ENCODE measurements at regions not wholly inside any gene's neighbourhood (a gene's known extent, or its start where the extent isn't known, plus 50 kb on each side); places are given as distances from the start of the nearest gene placed in this dataset.

GRCh38 chr7:11297126-11297625 is 323.5 kb downstream of the PHF14 start:
- DNase-seq = no peak

DNA sequence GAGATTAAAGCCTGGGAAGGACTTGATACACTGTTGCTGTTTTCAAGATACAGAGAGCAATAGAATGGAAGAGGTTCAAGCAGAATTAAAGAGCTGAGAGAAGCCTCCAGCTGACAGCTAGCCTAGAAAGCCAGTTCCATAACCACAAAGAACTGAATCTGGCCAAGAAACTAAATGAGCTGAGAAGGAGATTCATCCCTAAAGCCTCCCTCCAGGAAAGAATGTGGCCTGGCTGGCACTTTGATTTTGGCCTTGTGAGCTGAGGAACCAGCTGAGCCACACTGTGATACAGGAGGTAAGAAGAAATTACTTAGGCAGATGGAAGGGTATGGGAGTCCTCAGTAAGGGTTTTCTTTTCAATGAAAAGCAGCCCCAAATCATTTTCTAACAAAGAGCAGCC is 324.1 kb downstream of the PHF14 start:
- no peak for DNase-seq

- DNase-seq = no peak
Observed at GRCh38 chr7:11298220-11298619, 324.5 kb downstream of the PHF14 start.

DNA sequence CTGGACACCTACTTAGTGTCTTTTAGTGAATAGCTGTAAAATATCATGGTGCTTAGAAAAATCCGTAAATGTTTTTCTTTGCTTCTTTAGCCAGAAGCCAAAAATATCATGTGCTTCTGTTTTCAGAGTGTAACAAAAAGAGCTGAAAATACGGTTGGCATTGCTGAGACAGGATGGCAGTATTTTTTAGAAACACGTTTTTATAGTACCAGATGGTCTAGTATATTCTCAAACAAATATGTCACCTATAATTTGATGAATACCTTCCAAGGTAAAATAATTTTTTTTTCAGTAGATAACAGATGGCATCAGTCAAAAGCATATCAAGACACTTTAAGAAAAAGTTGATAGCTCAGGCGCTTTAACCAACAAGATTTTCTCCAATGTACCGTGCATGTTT is 326.6 kb downstream of the PHF14 start:
- DNase-seq = no peak

DNA sequence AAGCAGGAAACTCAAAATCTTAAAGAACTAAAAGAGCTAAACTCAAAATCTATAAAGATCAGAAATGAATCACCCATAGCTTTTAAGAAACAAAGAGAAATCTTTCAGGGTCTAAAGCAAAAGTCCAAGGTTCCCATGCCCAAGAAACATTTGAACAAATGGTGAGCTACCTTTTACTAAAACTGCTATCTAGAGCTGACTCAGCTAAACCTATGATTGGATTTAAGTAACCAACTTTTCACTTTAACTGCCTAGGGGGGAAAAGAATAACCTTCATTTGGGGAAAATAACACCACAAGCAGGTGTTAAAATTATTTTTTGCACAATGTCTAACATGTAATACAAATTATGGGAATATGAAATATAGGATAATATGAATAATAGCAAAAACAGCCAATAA is 328.4 kb downstream of the PHF14 start:
- DNase-seq = no peak

- DNase-seq = no peak
Observed at GRCh38 chr7:11313801-11314200, 340.1 kb downstream of the PHF14 start.

DNA sequence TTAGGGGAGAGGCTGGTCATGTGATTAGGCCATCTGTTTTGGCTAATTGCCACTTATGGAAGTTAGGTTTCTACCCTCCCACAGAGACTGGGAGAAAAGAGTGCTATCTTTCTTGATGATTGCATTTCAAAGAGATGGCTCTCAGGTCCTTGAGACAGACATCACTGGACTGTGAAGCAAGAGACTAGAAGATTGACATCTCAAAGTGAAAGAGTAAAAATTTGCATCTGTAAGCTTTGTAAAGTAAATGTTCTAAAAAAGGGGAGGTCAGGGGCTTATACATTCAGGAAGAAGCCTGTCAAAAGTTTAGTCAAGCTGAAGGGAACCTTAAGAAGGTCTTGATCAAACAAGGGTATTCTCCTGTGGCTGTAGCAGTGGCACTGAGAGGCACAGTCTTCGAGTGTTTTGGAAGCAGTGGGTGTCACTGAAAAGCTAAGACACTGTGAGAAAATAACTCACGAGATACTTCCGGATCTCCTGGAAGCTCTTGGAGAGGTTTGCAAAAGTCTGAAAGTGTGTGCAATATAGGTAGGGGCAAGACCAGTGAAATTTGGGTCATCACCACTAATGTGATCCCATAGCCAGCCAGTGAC is 342.1 kb downstream of the PHF14 start:
- no peak for DNase-seq

DNA sequence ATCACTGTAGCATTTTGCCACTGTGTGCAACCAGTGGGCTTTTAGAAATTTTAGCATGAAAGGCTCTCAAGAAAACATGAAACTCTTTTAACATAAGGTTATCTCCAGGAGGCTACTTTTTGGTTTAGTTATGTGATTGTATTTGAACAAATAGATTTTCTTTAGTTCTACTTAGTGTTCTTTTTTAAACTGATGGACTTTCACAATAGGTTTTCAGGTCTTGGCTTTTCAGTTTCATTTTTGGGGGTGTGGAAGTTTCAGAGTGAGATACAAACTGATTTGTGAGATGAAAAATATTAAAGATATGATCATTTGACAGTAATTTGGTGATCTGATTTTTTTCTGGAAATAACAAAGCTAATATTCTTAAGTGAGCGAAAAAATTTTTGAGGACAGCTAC is 344.1 kb downstream of the PHF14 start:
- DNase-seq = no peak

GRCh38 chr7:11319491-11320274 is 346.0 kb downstream of the PHF14 start:
- DNase-seq = no peak

All from DMS53 (cell line).